Activated CD4-positive, alpha-beta memory T cell treated with anti-CD3 and anti-CD28 coated beads for 36 hours (primary cell): ENCODE measurements at regions not wholly inside any gene's neighbourhood (a gene's known extent, or its start where the extent isn't known, plus 50 kb on each side); places are given as distances from the start of the nearest gene placed in this dataset.

ENCODE experiments used
- CTCF ChIA-PET: fragments of 350-600 bp; sonication (Branson Sonifier 250); formaldehyde crosslinking; loops from one replicate; lab custom pipeline; 2021; ENCODE audit warnings: antibody characterized with exemption, inconsistent platforms; lab: Charles Lee
- POLR2A ChIA-PET: fragments of 350-600 bp; sonication (Branson Sonifier 250); formaldehyde crosslinking; loops from one replicate; lab custom pipeline; 2021; ENCODE audit warnings: antibody characterized with exemption; lab: Charles Lee
- DNase-seq: peaks from one replicate; pipeline ENCODE4 v3.0.0-alpha.2; 2020
- H3K27ac Mint-ChIP-seq: one replicate; pipeline ENCODE4 v1.8.0; 2021; ENCODE audit warnings: mixed read lengths
- H3K27me3 Mint-ChIP-seq: one replicate; pipeline ENCODE4 v1.8.0; 2021; ENCODE audit warnings: mixed read lengths
- H3K36me3 Mint-ChIP-seq: one replicate; pipeline ENCODE4 v1.8.0; 2021; ENCODE audit warnings: mixed read lengths
- H3K4me1 Mint-ChIP-seq: one replicate; pipeline ENCODE4 v1.8.0; 2021; ENCODE audit warnings: low read depth, mixed read lengths
- H3K4me3 Mint-ChIP-seq: one replicate; pipeline ENCODE4 v1.8.0; 2021; ENCODE audit warnings: mild to moderate bottlenecking, mixed read lengths
- H3K9me3 Mint-ChIP-seq: one replicate; pipeline ENCODE4 v1.8.0; 2021; ENCODE audit warnings: mixed read lengths
- intact Hi-C: fragments of 100-400 bp; cut with micrococcal nuclease; formaldehyde crosslinking; loops from one replicate; pipeline ENCODE4 v1.15.1; 2023

- H3K27ac Mint-ChIP-seq = no peak overlapping the region
- no peak for DNase-seq
- H3K4me1 Mint-ChIP-seq = peaks cover 18% of the 10 kb centered on the region
- H3K9me3 Mint-ChIP-seq = no peaks in the 10 kb centered on the region
- H3K4me3 Mint-ChIP-seq = no peak overlapping the region
- intact Hi-C loops = loop anchor here (1.0 to 2.0 kb wide), 4 partner anchors 9 to 87 kb away; no protein-coding TSS in a partner anchor
- ChIA-PET CTCF (interaction anchor here (0.7 to 1.3 kb wide), 4 partner anchors 46 to 142 kb away, joined by 3 to 5 read pairs (median 4); partner anchors contain the start of gene CH25H), POLR2A (no interaction called here)
- peaks cover 4% of the 10 kb centered on the region for H3K27me3 Mint-ChIP-seq
- H3K36me3 Mint-ChIP-seq = no peaks in the 10 kb centered on the region
Measured at GRCh38 chr10:89075631-89076030, 85.0 kb downstream of the FAS start.

- no peak overlapping the region for H3K4me3 Mint-ChIP-seq
- H3K36me3 Mint-ChIP-seq = no peaks in the 10 kb centered on the region
- DNase-seq = no peak
- intact Hi-C loops = no loop called here
- ChIA-PET POLR2A (no interaction called here), CTCF (interaction anchor here (0.6 to 1.0 kb wide), 3 partner anchors 27 to 1960 kb away, joined by 3 read pairs; no protein-coding TSS in a partner anchor)
- no peaks in the 10 kb centered on the region for H3K9me3 Mint-ChIP-seq
- H3K4me1 Mint-ChIP-seq = peaks cover 17% of the 10 kb centered on the region
- peaks cover 4% of the 10 kb centered on the region for H3K27me3 Mint-ChIP-seq
- H3K27ac Mint-ChIP-seq = no peak overlapping the region
Measured at GRCh38 chr10:89074120-89074519, 83.5 kb downstream of the FAS start.

DNA sequence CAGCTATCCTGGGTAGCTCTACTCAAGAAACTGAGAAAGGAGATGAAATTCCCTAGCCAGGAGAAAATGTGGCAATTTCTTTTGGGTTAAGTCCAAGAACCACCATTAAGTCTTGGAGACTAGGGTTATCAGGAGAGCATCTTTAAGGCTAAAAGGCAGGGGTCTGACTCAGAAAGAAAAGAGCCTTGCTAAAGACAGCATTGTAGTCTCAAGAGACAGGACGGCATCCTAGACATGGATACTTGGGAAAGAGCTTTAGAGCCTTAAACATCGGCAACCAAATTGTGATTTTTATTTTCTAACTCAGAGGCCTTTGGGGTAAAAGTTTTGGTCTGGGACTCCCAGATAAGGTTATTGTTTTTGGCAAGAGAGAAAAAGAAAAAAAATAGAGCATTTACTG lies 83.1 kb downstream of the FAS start:
- Mint-ChIP-seq H3K27ac (no peak overlapping the region), H3K9me3 (no peaks in the 10 kb centered on the region), H3K4me1 (peaks cover 17% of the 10 kb centered on the region), H3K36me3 (no peaks in the 10 kb centered on the region), H3K4me3 (no peak overlapping the region), H3K27me3 (peaks cover 4% of the 10 kb centered on the region)
- DNase-seq = no peak
- intact Hi-C loops = no loop called here
- POLR2A ChIA-PET = no interaction called here
- CTCF ChIA-PET = interaction anchor here (0.7 kb wide), 1 partner anchor 27 kb away, joined by 3 read pairs; no protein-coding TSS in a partner anchor

DNA sequence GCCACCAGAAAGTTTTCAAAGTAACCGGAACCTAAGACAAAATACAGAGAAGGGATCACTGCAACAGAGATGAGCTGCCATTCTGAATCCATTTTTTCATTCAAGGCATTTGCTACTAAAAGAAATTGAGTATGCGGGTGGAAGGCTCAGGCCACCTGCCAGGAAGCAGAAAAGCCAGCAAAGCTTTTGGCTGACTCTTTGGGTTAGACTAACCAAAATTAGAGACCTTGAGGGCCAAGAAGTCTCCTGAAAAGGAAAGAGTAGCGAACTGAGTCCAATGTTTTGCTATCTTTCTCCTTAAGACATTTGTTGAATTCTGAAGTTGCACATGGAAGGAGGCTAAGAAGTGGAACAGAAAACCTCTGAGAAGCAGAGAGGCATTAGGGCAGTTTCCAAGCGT lies 79.0 kb downstream of the FAS start:
- no peaks in the 10 kb centered on the region for H3K4me1 Mint-ChIP-seq
- intact Hi-C loops = no loop called here
- H3K36me3 Mint-ChIP-seq = no peaks in the 10 kb centered on the region
- H3K27me3 Mint-ChIP-seq = peaks cover 8% of the 10 kb centered on the region
- CTCF ChIA-PET = interaction anchor here (0.8 to 2.5 kb wide), 3 partner anchors 40 to 148 kb away, joined by 3 to 10 read pairs (median 3); no protein-coding TSS in a partner anchor
- H3K27ac Mint-ChIP-seq = no peak overlapping the region
- no peak for DNase-seq
- H3K9me3 Mint-ChIP-seq = no peaks in the 10 kb centered on the region
- POLR2A ChIA-PET = no interaction called here
- H3K4me3 Mint-ChIP-seq = no peak overlapping the region
